Pancreas (tissue), 10 donors: ENCODE measurements at regions not wholly inside any gene's neighbourhood (a gene's known extent, or its start where the extent isn't known, plus 50 kb on each side); places are given as distances from the start of the nearest gene placed in this dataset.

Source experiments
- ATAC-seq, 4 donors: fragments of 200-7000 bp; cut with Tn5 transposase; one replicate each; pipeline versions ENCODE4 v1.8.0 to v1.9.1; 2020; ENCODE audit warnings: mild to moderate bottlenecking in 4 of 4, moderate library complexity in 4 of 4
- DNase-seq, 6 donors: peaks; one replicate each; pipeline ENCODE4 v3.0.0-alpha.2; 2020
- FAIRE-seq: peaks from 2 replicates; lab custom pipeline; 2012; peaks lifted over from hg19 to GRCh38; lab: Jason Lieb, UNC
- H3K27ac ChIP-seq, 4 donors: fragments of 200-600 bp; sonication (generic); 1 replicate in 3 of 4; 2 replicates in 1 of 4; pipeline versions ENCODE4 v1.5.0 to v1.8.0; 2020
- H3K27me3 ChIP-seq, 4 donors: fragments of 200-600 bp; one replicate each; pipeline ENCODE4 v1.8.0; 2021
- H3K36me3 ChIP-seq, 3 donors: fragments of 200-600 bp; sonication (generic) in 1 of 3; one replicate each; pipeline versions ENCODE4 v1.5.0 to v1.8.0; 2020 to 2021
- H3K4me1 ChIP-seq, 3 donors: fragments of 200-600 bp; one replicate each; pipeline ENCODE4 v1.8.0; 2021
- H3K4me3 ChIP-seq, 4 donors: fragments of 200-600 bp; sonication (generic) in 2 of 4; one replicate each; pipeline versions ENCODE4 v1.5.0 to v1.8.0; 2020 to 2021
- H3K9me3 ChIP-seq, 4 donors: fragments of 200-600 bp; one replicate each; pipeline ENCODE4 v1.8.0; 2021
- CTCF ChIP-seq, 4 donors: fragments of 200-600 bp; sonication (generic) in 3 of 4; IDR thresholded peaks; one replicate each; pipeline versions ENCODE4 v1.5.0 to v1.8.0; 2021; ENCODE audit warnings: antibody characterized with exemption in 4 of 4
- WGBS, 2 donors: extraction: QIAGEN DNeasy Blood & Tissue Kit; methylation state at CpG; one replicate each; pipeline ENCODE4 v1.1.7; 2013; 5-methylcytosine and 5-hydroxymethylcytosine counted together
- intact Hi-C, 3 donors: fragments of 100-400 bp; cut with DNase I; formaldehyde crosslinking; loops; one replicate each; pipeline versions ENCODE4 v1.11.1 to v1.14.2; 2022
- donor health status: healthy with polysubstance abuse.
- donor health status: DM: no; HTN: no; CAD: no; lungs with moderate emphysema.
- donor health status: DM: no; HTN: no; CAD: no.
- donor health status: control.
- donor health status: control.
- donor health status: Bipolar disorder and iron deficiency.
- donor health status: DM: yes; HTN: yes; CAD: no.
- donor health status: DM: no; HTN: no; CAD: no.
- donor health status: DM: no; HTN: no; CAD: no.
- donor health status: DM: yes; HTN: yes; CAD: no.

GRCh38 chr12:88419794-88420193 is 160.5 kb downstream of the KITLG start:
- no peaks in the 10 kb centered on the region for H3K9me3 ChIP-seq
- no peak for TF ChIP-seq CTCF (IDR thresholded peaks at IDR 0.05)
- no peak for FAIRE-seq
- peaks cover 6 to 11% (median 10%) of the 10 kb centered on the region in 3 donors for H3K4me1 ChIP-seq
- H3K4me3 ChIP-seq = no peak overlapping the region
- DNase-seq = no peak
- 76 to 79% methylated on average over 1 of the region's 1 CpG for WGBS, 2 donors
- H3K27me3 ChIP-seq = no peaks in the 10 kb centered on the region
- H3K36me3 ChIP-seq = no peaks in the 10 kb centered on the region
- no peak for ATAC-seq
- H3K27ac ChIP-seq = no peak overlapping the region
- intact Hi-C loops = no loop called here

GRCh38 chr12:88420457-88420856 is 159.8 kb downstream of the KITLG start:
- FAIRE-seq (no peak), ATAC-seq (peak in 2 of 4 donors; percentile 23 to 31), DNase-seq (no peak)
- no peaks in the 10 kb centered on the region for H3K36me3 ChIP-seq
- no peak for TF ChIP-seq CTCF (IDR thresholded peaks at IDR 0.05)
- intact Hi-C loops = no loop called here
- no peaks in the 10 kb centered on the region for H3K27me3 ChIP-seq
- no peaks in the 10 kb centered on the region for H3K9me3 ChIP-seq
- H3K4me3 ChIP-seq = no peak overlapping the region
- peaks cover 7 to 13% (median 11%) of the 10 kb centered on the region in 3 donors for H3K4me1 ChIP-seq
- no peak overlapping the region for H3K27ac ChIP-seq

- Histone ChIP-seq H3K4me3 (no peak overlapping the region), H3K27me3 (no peaks in the 10 kb centered on the region), H3K27ac (no peak overlapping the region), H3K4me1 (peaks cover 4 to 13% (median 7%) of the 10 kb centered on the region in 3 donors), H3K36me3 (no peaks in the 10 kb centered on the region), H3K9me3 (no peaks in the 10 kb centered on the region)
- DNase-seq = no peak
- FAIRE-seq = no peak
- 49 to 50% methylated on average over 5 of the region's 5 CpGs for WGBS, 2 donors
- no peak for TF ChIP-seq CTCF (IDR thresholded peaks at IDR 0.05)
- intact Hi-C loops = no loop called here
- peak; percentile 41 to 87 (median 66) for ATAC-seq
Observed at GRCh38 chr12:88424791-88425730, 155.2 kb downstream of the KITLG start.

GRCh38 chr12:88428350-88428749 is 151.9 kb downstream of the KITLG start:
- no peak for DNase-seq
- no peak for FAIRE-seq
- intact Hi-C loops = no loop called here
- no peaks in the 10 kb centered on the region for H3K9me3 ChIP-seq
- no peak overlapping the region for H3K4me3 ChIP-seq
- no peaks in the 10 kb centered on the region for H3K27me3 ChIP-seq
- H3K27ac ChIP-seq = no peak overlapping the region
- H3K4me1 ChIP-seq = peaks cover 4 to 13% (median 7%) of the 10 kb centered on the region in 3 donors
- H3K36me3 ChIP-seq = no peaks in the 10 kb centered on the region
- no peak for TF ChIP-seq CTCF (IDR thresholded peaks at IDR 0.05)
- ATAC-seq = no peak
- WGBS, 2 donors = 96 to 100% methylated on average over 1 of the region's 1 CpG

GRCh38 chr12:88431246-88431645 is 149.0 kb downstream of the KITLG start:
- FAIRE-seq = no peak
- 74 to 77% methylated on average over 4 of the region's 4 CpGs for WGBS, 2 donors
- Histone ChIP-seq H3K4me3 (no peak overlapping the region), H3K4me1 (no peaks in the 10 kb centered on the region), H3K27ac (no peak overlapping the region), H3K9me3 (no peaks in the 10 kb centered on the region), H3K36me3 (no peaks in the 10 kb centered on the region), H3K27me3 (no peaks in the 10 kb centered on the region)
- ATAC-seq = peak in 3 of 4 donors; percentile 55 to 59 (median 58)
- no peak for TF ChIP-seq CTCF (IDR thresholded peaks at IDR 0.05)
- intact Hi-C loops = no loop called here
- no peak for DNase-seq
